ENCODE measurements at regions not wholly inside any gene's neighbourhood (a gene's known extent, or its start where the extent isn't known, plus 50 kb on each side); places are given as distances from the start of the nearest gene placed in this dataset.

- H3K27ac ChIP-seq: no peak overlapping the region
- no peak for DNase-seq (ENCODE audit: low read depth, low spot score)
- no peak for TF ChIP-seq FOXP2 (optimal IDR thresholded peaks at IDR 0.05; ENCODE audit: control extremely low read depth, extremely low read length, insufficient read depth)
- no peak for TF ChIP-seq POLR2AphosphoS5 (IDR thresholded peaks at IDR 0.05; ENCODE audit: borderline replicate concordance, low read depth, low read length)
- no peak for TF ChIP-seq EZH2 (IDR thresholded peaks at IDR 0.05)
Measured at GRCh38 chr12:90497923-90498545, 456.9 kb downstream of the CCER1 start.

GRCh38 chr12:90490355-90490754, 464.6 kb downstream of the CCER1 start:
- Histone ChIP-seq H3K36me3 (ENCODE audit: insufficient read depth, low read length) (no peaks in the 10 kb centered on the region), H3K27ac (no peak overlapping the region), H3K4me3 (no peak overlapping the region), H3K9ac (ENCODE audit: insufficient read length) (no peak overlapping the region), H3K9me3 (ENCODE audit: low read depth, low read length) (no peaks in the 10 kb centered on the region)
- DNase-seq (ENCODE audit: low read depth, low spot score): no peak
- TF ChIP-seq POLR2AphosphoS5 (IDR thresholded peaks at IDR 0.05; ENCODE audit: borderline replicate concordance, low read depth, low read length): no peak

More at GRCh38 chr12:90497923-90498545, 456.9 kb downstream of the CCER1 start:
- no peaks in the 10 kb centered on the region for H3K9me3 ChIP-seq (ENCODE audit: low read depth, low read length)
- no peak overlapping the region for H3K4me3 ChIP-seq
- no peak overlapping the region for H3K9ac ChIP-seq (ENCODE audit: insufficient read length)
- H3K36me3 ChIP-seq (ENCODE audit: insufficient read depth, low read length): no peaks in the 10 kb centered on the region

- no peak for TF ChIP-seq FOXP2 (optimal IDR thresholded peaks at IDR 0.05; ENCODE audit: control extremely low read depth, extremely low read length, insufficient read depth)
- TF ChIP-seq EZH2 (IDR thresholded peaks at IDR 0.05): no peak
- no peak for TF ChIP-seq POLR2AphosphoS5 (IDR thresholded peaks at IDR 0.05; ENCODE audit: borderline replicate concordance, low read depth, low read length)
- Histone ChIP-seq H3K36me3 (ENCODE audit: insufficient read depth, low read length) (no peaks in the 10 kb centered on the region), H3K9ac (ENCODE audit: insufficient read length) (no peak overlapping the region), H3K9me3 (ENCODE audit: low read depth, low read length) (no peaks in the 10 kb centered on the region), H3K4me3 (no peak overlapping the region), H3K27ac (no peak overlapping the region)
- no peak for DNase-seq (ENCODE audit: low read depth, low spot score)
Measured at GRCh38 chr12:90489141-90489540, 465.8 kb downstream of the CCER1 start.

- Histone ChIP-seq H3K36me3 (ENCODE audit: insufficient read depth, low read length) (no peaks in the 10 kb centered on the region), H3K9ac (ENCODE audit: insufficient read length) (no peak overlapping the region), H3K9me3 (ENCODE audit: low read depth, low read length) (no peaks in the 10 kb centered on the region), H3K27ac (no peak overlapping the region), H3K4me3 (no peak overlapping the region)
- TF ChIP-seq EZH2 (IDR thresholded peaks at IDR 0.05): no peak
- no peak for TF ChIP-seq FOXP2 (optimal IDR thresholded peaks at IDR 0.05; ENCODE audit: control extremely low read depth, extremely low read length, insufficient read depth)
- TF ChIP-seq POLR2AphosphoS5 (IDR thresholded peaks at IDR 0.05; ENCODE audit: borderline replicate concordance, low read depth, low read length): no peak
- no peak for DNase-seq (ENCODE audit: low read depth, low spot score)
Measured at GRCh38 chr12:90485560-90485959, 469.4 kb downstream of the CCER1 start.

- H3K9me3 ChIP-seq (ENCODE audit: low read depth, low read length): no peaks in the 10 kb centered on the region
- TF ChIP-seq EZH2 (IDR thresholded peaks at IDR 0.05) (no peak), POLR2AphosphoS5 (IDR thresholded peaks at IDR 0.05; ENCODE audit: borderline replicate concordance, low read depth, low read length) (no peak), FOXP2 (optimal IDR thresholded peaks at IDR 0.05; ENCODE audit: control extremely low read depth, extremely low read length, insufficient read depth) (no peak)
- no peak overlapping the region for H3K27ac ChIP-seq
- no peak for DNase-seq (ENCODE audit: low read depth, low spot score)
- H3K36me3 ChIP-seq (ENCODE audit: insufficient read depth, low read length): no peaks in the 10 kb centered on the region
- no peak overlapping the region for H3K9ac ChIP-seq (ENCODE audit: insufficient read length)
- H3K4me3 ChIP-seq: no peak overlapping the region
Measured at GRCh38 chr12:90484094-90484493, 470.9 kb downstream of the CCER1 start.

GRCh38 chr12:90481748-90482147, 473.2 kb downstream of the CCER1 start:
- Histone ChIP-seq H3K9ac (ENCODE audit: insufficient read length) (no peak overlapping the region), H3K27ac (no peak overlapping the region), H3K36me3 (ENCODE audit: insufficient read depth, low read length) (no peaks in the 10 kb centered on the region), H3K4me3 (no peak overlapping the region), H3K9me3 (ENCODE audit: low read depth, low read length) (no peaks in the 10 kb centered on the region)
- no peak for TF ChIP-seq EZH2 (IDR thresholded peaks at IDR 0.05)
- TF ChIP-seq POLR2AphosphoS5 (IDR thresholded peaks at IDR 0.05; ENCODE audit: borderline replicate concordance, low read depth, low read length): no peak
- no peak for TF ChIP-seq FOXP2 (optimal IDR thresholded peaks at IDR 0.05; ENCODE audit: control extremely low read depth, extremely low read length, insufficient read depth)
- no peak for DNase-seq (ENCODE audit: low read depth, low spot score)

- no peaks in the 10 kb centered on the region for H3K9me3 ChIP-seq (ENCODE audit: low read depth, low read length)
- TF ChIP-seq FOXP2 (optimal IDR thresholded peaks at IDR 0.05; ENCODE audit: control extremely low read depth, extremely low read length, insufficient read depth) (no peak), POLR2AphosphoS5 (IDR thresholded peaks at IDR 0.05; ENCODE audit: borderline replicate concordance, low read depth, low read length) (no peak), EZH2 (IDR thresholded peaks at IDR 0.05) (no peak)
- no peaks in the 10 kb centered on the region for H3K36me3 ChIP-seq (ENCODE audit: insufficient read depth, low read length)
- H3K27ac ChIP-seq: no peak overlapping the region
- no peak overlapping the region for H3K9ac ChIP-seq (ENCODE audit: insufficient read length)
- no peak overlapping the region for H3K4me3 ChIP-seq
- no peak for DNase-seq (ENCODE audit: low read depth, low spot score)
Measured at GRCh38 chr12:90479237-90479636, 475.7 kb downstream of the CCER1 start.

- TF ChIP-seq EZH2 (IDR thresholded peaks at IDR 0.05) (no peak), POLR2AphosphoS5 (IDR thresholded peaks at IDR 0.05; ENCODE audit: borderline replicate concordance, low read depth, low read length) (no peak), FOXP2 (optimal IDR thresholded peaks at IDR 0.05; ENCODE audit: control extremely low read depth, extremely low read length, insufficient read depth) (no peak)
Measured at GRCh38 chr12:90473831-90474230, 481.1 kb downstream of the CCER1 start.

GRCh38 chr12:90460681-90461080, 494.3 kb downstream of the CCER1 start:
- DNase-seq (ENCODE audit: low read depth, low spot score): no peak
- no peak overlapping the region for H3K9ac ChIP-seq (ENCODE audit: insufficient read length)
- no peaks in the 10 kb centered on the region for H3K36me3 ChIP-seq (ENCODE audit: insufficient read depth, low read length)
- H3K4me3 ChIP-seq: no peak overlapping the region
- H3K27ac ChIP-seq: no peak overlapping the region
- no peaks in the 10 kb centered on the region for H3K9me3 ChIP-seq (ENCODE audit: low read depth, low read length)
- TF ChIP-seq EZH2 (IDR thresholded peaks at IDR 0.05) (no peak), POLR2AphosphoS5 (IDR thresholded peaks at IDR 0.05; ENCODE audit: borderline replicate concordance, low read depth, low read length) (no peak), FOXP2 (optimal IDR thresholded peaks at IDR 0.05; ENCODE audit: control extremely low read depth, extremely low read length, insufficient read depth) (no peak)

More at GRCh38 chr12:90473831-90474230, 481.1 kb downstream of the CCER1 start:
- no peak for DNase-seq (ENCODE audit: low read depth, low spot score)
- Histone ChIP-seq H3K27ac (no peak overlapping the region), H3K36me3 (ENCODE audit: insufficient read depth, low read length) (no peaks in the 10 kb centered on the region), H3K9me3 (ENCODE audit: low read depth, low read length) (no peaks in the 10 kb centered on the region), H3K9ac (ENCODE audit: insufficient read length) (no peak overlapping the region), H3K4me3 (no peak overlapping the region)
